GM12892 (cell line): ENCODE measurements at regions not wholly inside any gene's neighbourhood (a gene's known extent, or its start where the extent isn't known, plus 50 kb on each side); places are given as distances from the start of the nearest gene placed in this dataset.

Source experiments
- DNase-seq: peaks from one replicate; pipeline ENCODE4 v3.0.0; 2011; ENCODE audit not compliant: insufficient read length
- FAIRE-seq: peaks from 2 replicates; lab custom pipeline; 2011; peaks lifted over from hg19 to GRCh38; lab: Jason Lieb, UNC
- POLR2A ChIP-seq: IDR thresholded peaks from 2 replicates; pipeline ENCODE4 v1.6.1; 2011; ENCODE audit warnings: low read depth, low read length, control low read depth
- POLR2AphosphoS5 ChIP-seq: IDR thresholded peaks from 2 replicates; pipeline ENCODE4 v1.6.1; 2011; ENCODE audit warnings: low read depth, low read length, control low read depth
- TAF1 ChIP-seq: IDR thresholded peaks from 2 replicates; pipeline ENCODE4 v1.6.1; 2011; ENCODE audit warnings: low read depth, mild to moderate bottlenecking, control low read depth, low read length, borderline replicate concordance

DNA sequence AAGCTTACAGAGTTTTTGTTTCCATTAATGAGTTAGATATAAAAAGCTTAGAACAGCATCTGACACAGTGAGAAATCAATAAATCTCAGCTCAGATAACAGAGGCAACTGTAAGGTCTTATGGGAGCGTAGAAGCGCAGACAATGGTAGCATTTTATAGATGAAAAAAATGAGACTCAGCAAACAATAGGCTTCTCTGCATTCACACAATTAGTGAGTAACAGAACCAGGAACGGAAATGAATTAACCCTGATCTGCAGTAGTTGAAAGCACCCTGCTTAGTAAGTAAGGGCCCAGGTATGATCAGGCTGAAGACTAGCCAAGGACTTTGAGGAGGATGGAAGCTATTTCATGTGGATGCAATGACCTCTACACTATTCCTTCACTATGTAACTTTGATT is 147.2 kb upstream of the EYA4 start:
- DNase-seq, result no peak
- TF ChIP-seq POLR2AphosphoS5 (no peak), POLR2A (no peak)
- FAIRE-seq, result no peak

DNA sequence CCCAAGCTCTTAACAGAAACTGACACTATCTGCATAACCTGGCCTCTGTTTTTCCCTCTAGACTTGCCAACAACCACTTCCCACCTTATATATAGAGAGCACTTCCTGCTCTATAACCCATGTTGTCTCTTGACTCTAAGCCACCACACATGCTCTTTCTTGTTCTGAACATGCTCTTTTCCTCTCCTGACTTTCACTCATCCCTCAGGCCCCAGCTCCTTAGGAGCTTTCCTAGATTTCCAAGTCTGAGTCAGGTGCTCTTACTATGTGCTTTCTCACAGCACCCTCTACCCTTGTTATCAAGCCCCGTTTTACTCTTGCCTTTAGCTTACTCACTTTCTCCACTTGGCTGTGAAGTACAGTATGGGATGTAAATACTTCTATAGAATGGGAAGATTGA is 143.9 kb upstream of the EYA4 start:
- FAIRE-seq (no peak), DNase-seq (no peak)
- no peak for TF ChIP-seq POLR2AphosphoS5
- no peak for TF ChIP-seq TAF1
- no peak for TF ChIP-seq POLR2A

DNA sequence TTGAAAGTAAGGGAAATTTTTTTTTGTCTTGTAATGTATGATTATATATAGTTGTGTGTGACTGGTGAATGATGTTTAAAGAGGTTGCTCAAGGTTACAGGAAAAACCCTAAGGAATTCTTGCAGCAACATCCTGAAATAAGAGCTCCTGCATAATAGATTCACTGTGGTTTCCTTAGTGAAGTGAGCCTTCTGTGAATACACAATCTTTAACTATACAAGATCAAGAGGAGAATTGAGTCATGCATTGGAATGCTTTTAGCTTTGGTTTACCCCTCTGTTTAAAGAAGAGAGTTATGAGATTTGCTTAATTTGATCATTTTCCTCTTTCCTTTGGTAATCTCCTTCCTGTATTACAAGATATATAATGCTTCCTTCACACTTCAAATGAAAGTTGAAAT is 141.6 kb upstream of the EYA4 start:
- no peak for TF ChIP-seq POLR2AphosphoS5
- no peak for TF ChIP-seq POLR2A
- TF ChIP-seq TAF1, result no peak
- no peak for FAIRE-seq
- no peak for DNase-seq

DNA sequence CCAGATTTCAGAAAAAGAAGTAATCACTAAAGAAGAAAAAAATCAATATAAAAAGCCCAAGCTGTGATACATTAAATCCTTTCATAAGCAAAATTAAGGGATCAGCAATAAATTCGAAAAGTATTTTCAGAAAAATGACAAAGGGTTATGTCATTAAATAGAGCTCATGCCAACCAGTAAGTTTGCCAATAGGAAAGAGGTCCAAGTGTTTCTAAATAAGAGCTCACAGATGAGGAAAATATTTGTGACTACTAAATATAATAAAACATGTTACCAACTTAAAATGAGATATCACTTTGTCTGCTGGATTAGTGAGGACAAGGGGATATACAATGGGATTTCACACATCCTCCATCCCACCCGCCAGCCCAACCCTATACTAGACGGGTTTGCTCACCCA is 140.3 kb upstream of the EYA4 start:
- no peak for TF ChIP-seq POLR2A
- no peak for TF ChIP-seq POLR2AphosphoS5
- no peak for TF ChIP-seq TAF1
- no peak for FAIRE-seq

DNA sequence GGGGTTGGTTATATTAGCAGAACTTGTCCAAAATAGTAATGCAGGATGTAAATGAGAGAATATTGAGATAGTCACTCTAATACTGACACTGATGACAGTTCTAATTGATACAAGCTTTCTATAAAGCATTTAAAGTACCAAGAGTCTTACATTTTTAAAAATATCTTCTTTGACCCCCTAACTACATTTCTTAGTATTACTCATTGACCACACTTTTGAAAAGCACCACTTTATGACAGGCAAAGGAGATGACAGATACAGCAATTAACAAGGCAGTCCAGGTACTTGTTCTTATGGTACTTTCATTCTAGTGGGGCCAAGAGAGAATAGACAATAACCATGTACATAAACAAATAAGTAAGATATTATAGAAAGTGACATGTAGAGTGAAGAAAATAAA is 139.4 kb upstream of the EYA4 start:
- TF ChIP-seq POLR2A (no peak), POLR2AphosphoS5 (no peak), TAF1 (no peak)
- FAIRE-seq (no peak), DNase-seq (no peak)

More for the DNA sequence above, 140.3 kb upstream of the EYA4 start:
- no peak for DNase-seq

DNA sequence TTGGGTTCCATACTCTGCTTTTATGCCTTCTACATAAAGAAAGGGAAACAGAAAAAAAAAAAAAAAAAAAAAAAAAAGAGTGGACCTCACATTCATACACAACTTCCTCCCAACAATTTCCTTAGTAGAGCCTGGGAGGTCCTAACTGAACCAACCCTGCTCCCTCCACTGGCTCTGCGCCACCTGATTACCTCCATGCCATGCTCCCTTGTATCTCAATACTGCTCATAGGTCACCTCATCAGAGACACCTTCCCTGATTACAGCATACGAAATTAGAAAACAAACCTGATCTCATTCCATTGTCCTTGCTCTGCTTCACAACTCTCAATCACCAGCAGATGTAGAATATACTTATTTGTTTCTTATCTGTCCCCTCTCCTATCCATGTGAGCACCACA is 134.2 kb upstream of the EYA4 start:
- no peak for DNase-seq
- TF ChIP-seq POLR2A, result no peak
- no peak for TF ChIP-seq TAF1
- no peak for TF ChIP-seq POLR2AphosphoS5
- no peak for FAIRE-seq

DNA sequence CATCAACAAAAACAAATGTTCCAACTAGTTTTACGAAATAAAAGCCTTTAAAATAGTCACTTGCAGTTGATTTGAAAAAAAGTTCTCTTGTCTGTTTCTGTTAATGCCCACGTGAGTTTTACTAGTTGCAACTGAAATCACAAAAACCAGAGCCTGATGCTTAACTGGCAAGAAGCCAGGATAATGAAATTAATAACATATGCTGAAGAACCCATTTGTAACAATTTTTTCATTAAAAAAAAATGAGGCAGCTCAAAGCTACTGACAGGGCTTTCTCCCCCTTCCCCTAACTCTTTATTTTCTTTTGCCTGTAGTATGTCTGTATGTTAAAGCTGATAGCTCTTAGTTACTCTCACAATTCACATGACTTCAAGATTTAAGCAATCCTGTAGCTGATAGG is 132.7 kb upstream of the EYA4 start:
- FAIRE-seq, result no peak
- no peak for DNase-seq

DNA sequence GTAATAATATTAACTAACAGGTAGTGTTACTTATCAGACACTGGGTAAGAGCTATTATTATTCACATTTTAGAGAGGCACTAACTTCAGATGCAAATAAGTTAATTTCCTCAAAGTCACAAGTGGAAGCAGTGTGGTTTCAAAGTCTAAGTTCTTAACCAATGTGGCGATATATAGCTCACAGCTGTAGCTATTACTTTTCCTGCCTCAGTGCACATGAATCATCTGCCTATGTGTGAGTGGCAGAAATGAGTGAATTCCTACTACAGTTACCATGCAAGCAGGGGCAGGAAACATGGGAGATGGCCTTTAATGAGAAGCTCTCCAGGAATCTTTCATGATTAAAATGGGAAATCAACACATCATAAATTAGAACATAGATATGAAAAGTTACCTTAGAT is 126.2 kb upstream of the EYA4 start:
- no peak for FAIRE-seq
- TF ChIP-seq POLR2AphosphoS5 (no peak), POLR2A (no peak), TAF1 (no peak)
- no peak for DNase-seq

More for the DNA sequence above, 132.7 kb upstream of the EYA4 start:
- TF ChIP-seq POLR2A (no peak), POLR2AphosphoS5 (no peak), TAF1 (no peak)

DNA sequence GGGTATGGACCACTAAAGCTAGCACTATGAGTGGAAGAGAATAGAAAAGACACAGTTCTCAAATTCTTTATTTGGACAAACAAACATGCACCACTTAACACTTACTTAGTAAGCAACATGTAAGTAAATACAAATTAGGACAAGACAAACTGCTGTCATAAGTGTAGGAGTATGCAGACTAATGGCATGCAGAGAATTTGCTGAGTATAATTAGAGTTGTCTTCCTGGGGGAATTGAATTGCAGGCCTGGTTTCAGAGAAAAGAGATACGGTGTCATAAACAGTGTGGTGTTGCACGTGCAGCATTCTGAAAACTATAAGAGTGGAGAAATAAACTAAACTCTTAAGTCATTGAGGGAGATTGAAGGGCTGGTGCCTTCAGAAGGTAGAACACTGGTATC is 125.2 kb upstream of the EYA4 start:
- no peak for TF ChIP-seq POLR2A
- no peak for TF ChIP-seq TAF1
- no peak for TF ChIP-seq POLR2AphosphoS5
- DNase-seq, result no peak
- FAIRE-seq, result no peak

DNA sequence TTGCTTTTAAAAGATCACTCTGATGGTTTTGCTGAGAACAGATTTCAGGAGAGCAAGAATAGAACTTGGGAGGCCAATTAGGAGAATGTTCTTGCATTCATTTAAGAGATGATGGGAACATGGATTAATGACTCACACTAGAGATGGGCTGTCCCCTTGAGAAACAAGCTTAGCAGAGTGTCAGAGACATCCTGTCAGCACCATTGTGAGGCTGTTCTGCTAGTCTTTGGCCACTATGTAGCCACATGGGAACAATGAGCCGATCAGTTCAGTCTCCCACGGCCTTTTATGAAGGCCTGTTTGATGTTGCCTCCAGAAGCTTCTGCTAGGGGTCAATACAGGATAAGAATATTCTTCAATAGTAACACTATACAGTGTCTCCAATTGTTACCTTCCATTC is 113.0 kb upstream of the EYA4 start:
- TF ChIP-seq POLR2AphosphoS5 (no peak), TAF1 (no peak), POLR2A (no peak)
- FAIRE-seq (no peak), DNase-seq (no peak)

DNA sequence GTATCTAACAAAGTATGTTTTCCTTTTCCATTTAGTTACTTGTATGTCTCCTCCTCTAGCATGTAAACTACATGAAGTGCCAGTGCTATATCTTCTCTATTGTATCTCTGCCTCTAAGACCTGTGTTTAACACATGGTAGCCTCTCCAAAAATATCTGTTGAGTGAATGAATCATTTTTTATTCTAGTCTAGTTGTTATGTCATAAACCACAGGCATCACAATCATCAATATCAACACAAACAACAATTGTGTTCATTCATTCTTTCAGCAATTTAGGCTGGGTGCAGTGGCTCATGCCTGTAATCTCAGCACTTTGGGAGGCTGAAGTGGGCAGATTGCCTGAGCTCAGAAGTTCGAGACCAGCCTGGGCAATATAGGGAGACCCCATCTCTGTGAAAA is 111.6 kb upstream of the EYA4 start:
- TF ChIP-seq TAF1 (no peak), POLR2A (no peak), POLR2AphosphoS5 (no peak)
- no peak for DNase-seq

DNA sequence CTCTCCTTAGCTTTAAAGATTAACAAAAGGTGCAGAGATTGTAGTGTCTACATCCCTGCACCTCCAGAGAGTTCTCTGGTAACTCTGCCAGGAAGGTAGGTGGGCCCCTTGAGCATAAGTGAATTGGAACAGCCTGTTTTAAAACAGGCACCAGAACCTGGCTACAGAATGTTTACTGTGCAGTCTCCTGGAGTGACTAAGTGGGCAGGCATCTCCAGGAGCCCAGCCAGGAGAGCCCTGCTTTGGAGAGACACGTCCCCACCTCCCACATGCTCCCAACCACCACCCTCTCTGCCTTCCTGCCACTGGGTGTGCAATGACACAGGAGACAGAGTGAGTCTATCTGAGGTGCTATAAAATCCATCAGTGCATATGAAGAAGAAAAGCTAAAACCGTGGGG is 110.3 kb upstream of the EYA4 start:
- TF ChIP-seq POLR2AphosphoS5 (no peak), TAF1 (no peak), POLR2A (no peak)
- no peak for DNase-seq
- no peak for FAIRE-seq

More for the DNA sequence above, 111.6 kb upstream of the EYA4 start:
- FAIRE-seq, result no peak

DNA sequence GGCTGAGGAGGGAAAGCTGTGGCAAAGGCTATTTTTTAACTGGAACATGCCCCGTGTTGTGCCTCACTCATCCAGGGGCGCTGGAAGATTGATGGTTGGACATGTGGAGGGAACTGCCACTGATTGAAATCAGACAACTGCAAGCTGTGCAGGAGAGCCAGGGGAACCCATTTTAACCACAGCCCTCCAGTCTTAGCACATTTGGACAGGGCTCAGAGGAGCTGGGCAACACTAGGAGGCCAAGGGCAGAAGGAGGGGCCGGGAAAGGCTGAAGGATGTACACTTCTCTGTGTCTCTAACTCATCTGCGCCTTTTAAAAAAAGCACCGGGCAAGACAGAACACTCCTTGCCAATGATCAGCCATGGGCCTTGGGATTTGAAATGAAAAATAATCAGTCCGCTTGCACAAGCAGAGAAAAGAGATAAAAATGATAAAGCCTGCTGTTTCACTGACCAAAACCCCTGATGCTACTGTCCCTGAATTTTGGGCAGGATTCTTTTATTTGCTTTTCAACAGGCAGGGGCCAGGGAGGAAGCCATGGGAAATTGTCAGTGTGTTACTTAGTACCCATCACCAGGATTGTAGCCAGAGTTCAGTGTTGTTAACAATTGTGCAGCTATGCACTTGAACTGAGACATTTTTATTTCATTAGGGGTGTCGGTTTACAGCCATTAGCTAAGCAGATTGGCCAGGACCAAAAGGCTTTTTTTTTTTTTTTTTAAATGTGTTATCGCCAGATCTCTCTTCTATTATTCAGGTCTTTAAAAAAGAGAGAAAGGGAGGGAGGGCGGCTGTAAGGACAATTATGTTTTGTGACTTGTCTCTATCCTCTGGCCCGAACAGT is 109.3 kb upstream of the EYA4 start:
- no peak for FAIRE-seq
- TF ChIP-seq TAF1 (no peak), POLR2AphosphoS5 (no peak), POLR2A (no peak)
- no peak for DNase-seq
